ENCODE measurements at regions not wholly inside any gene's neighbourhood (a gene's known extent, or its start where the extent isn't known, plus 50 kb on each side); places are given as distances from the start of the nearest gene placed in this dataset.

DNA sequence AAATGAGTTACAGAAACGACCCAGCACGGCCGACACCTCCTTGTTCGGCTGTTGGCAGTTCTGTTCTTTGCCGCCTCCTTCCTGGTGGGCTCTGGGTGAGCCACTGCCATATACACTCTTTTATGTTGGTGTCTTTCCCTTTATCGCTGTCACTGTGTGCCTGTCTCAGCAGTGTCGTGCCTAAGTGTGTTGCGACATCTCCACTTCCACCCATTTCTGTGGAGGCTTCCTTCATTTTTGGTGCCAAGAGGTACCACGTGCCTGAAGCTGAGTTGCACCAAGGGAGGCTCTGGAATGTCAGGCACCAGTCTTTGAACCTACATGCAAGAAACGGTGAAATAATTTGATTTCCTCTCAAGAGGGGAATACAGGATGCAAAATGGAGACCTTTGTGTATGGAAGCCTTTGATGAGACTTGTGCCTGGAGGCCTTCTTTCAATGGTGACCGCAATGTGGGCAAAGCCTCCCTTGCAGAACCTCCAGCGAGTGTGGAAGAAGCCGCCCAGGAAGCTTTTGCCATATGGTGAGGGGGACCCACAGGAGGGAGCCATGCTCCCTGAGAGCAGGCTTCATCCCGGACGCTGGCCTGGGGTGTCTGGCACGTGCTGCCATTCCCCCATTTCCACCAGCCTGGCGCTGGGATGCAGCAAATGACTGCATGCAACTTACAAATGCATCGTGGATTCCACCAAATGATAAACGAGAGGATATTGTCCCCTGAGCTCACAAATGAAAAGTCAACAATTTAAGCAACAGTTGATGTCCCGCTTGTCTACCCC lies 136.2 kb downstream of the TEX29 start:
- DNase-seq: no peak

DNA sequence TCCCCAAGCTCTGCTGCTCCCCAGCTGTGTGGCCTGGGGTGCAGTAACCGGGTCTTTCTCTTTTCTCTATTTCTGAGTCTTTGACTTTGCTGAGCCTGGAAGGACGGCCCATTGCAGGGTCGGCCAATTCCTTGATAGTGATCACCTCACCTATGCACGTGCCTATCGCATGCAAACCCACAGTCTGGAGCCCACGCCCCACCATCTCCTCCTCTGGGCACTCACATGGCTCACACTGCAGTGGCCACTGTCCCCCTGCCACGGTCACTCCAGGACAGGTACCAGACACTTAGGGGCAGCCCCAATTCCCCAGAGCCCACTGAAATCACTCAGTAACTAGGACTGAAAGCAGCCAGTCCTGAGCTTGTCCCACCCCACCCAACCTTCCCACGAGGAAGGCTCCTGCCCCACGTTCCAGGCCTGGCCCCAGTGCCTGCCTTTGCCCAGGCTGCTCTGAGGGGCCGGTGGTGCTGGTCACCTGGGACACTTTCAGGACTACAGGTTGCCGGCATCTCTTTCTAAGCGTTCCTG lies 137.6 kb downstream of the TEX29 start:
- DNase-seq: no peak

DNA sequence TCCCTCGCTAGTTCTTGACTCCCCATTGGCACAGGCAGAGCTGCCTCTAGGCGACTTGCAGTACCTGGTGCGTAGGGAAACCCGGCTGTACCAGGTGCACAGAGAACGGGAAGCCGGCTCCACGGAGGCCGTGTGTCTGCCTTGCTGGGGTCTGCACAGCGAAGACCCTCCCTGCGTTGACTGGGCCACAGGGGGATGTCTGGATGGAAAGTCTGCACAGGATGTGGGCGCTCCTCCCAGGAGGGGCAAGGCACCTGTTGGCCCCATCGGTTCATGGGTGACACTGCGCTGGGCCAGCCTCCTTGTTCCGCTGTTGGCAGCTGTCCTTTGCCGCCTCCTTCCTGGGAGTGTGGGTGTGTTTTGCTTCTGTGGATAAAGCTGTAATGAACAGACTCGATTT lies 138.3 kb downstream of the TEX29 start:
- no peak for DNase-seq

DNA sequence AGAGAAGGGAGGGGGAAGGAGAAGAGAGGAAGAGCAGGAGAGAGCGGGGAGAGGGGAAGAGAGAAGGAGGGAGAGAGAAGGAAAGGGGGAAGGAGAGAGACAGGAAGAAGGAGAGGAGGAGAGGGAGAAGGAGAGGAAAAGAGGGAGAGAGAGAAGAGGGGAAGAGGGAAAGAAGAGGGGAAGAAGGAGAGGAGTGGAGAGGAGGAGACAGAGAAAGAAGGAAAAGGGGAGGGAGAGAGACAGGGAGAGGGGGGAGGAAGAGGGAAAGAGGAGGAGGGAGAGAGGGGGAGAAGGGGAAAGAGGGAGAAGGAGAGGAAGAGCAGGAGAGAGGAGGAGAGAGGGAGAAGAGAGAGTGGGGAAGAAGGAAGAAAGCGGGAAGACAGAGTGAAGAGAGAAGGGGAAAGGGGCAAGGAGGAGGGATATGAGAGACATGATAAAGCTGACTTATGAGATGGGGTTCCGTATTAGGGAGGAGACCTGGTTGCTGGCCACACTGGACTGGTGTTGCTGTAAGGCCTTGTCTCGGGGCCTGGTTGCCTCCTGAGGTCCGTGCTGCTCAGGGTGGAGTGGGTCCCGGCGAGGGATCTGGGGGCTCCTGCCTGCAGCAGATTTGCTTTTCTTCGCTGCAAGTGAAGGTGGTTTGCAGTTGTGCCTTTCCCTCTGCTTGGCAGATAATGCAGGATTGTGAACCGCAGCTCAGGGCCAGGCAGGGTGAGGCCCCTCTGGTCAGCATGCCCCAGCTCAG lies 139.5 kb downstream of the TEX29 start:
- no peak for DNase-seq

DNA sequence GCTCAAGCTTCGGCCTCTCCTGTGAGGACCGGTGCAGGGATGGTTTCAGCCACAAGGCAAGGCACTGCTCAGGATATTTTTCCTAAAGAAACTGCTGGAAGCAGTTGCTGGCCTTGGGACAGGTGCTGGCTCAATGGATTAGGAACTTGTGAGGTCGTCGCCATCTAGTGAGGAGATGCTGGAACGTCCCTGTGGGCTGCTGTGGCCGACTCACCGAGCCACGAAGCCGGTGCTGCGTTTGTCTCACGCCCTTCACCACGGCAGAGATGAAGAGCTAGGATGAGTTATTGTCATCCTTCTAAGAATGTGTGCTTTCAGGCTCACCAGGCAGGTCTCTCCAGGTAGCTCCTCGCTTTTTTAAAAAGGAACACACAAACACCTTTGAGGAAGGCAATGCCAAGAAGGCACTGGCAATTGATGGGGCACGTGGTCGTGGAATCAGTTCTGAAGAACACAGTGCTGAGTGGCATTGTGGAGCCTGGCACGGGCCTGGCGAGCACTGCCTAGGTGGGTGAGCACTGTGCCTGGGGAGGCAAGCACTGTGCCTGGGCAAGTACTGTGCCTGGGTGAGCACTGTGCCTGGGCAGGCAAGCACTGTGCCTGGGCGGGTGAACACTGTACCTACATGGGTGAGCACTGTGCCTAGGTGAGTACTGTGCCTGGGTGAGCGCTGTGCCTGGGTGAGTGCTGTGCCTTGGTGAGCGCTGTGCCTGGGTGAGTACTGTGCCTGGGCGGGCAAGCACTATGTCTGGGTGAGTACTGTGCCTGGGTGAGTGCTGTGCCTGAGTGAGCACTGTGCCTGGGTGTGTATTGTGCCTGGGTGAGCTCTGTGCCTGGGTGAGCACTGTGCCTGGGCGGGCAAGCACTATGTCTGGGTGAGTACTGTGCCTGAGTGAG lies 140.4 kb downstream of the TEX29 start:
- peak; percentile 24 for DNase-seq

DNA sequence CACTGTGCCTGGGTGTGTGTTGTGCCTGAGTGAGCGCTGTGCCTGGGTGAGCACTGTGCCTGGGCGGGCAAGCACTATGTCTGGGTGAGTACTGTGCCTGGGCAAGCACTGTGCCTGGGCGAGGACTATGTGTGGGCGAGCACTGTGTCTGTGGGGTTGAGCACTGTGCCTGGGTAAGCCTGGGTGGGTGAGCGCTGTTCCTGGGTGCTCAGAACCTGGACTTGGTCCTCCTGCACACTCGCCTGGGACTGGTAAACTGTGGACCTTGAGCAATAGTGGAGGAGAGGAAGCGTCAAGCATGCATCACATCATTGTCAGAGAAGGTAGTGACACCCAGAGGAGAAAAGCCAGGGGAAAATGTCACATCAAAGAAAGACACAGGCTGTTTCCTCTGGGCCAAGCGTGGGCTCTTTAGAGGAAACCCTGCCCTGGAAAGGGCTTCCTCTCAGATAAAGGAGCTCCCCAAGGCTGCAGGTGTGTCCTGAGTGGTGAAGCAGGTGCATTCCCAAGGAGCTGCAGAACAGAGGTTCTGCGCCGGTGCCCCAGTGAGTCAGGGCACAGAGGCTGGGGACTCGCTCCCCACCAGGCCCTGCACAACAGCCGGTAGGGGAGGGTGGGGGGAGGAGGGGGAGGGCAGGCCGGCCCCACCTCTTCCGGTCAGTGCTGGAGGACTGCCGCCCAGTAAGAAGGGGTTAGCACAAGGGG lies 141.2 kb downstream of the TEX29 start:
- DNase-seq: no peak

DNA sequence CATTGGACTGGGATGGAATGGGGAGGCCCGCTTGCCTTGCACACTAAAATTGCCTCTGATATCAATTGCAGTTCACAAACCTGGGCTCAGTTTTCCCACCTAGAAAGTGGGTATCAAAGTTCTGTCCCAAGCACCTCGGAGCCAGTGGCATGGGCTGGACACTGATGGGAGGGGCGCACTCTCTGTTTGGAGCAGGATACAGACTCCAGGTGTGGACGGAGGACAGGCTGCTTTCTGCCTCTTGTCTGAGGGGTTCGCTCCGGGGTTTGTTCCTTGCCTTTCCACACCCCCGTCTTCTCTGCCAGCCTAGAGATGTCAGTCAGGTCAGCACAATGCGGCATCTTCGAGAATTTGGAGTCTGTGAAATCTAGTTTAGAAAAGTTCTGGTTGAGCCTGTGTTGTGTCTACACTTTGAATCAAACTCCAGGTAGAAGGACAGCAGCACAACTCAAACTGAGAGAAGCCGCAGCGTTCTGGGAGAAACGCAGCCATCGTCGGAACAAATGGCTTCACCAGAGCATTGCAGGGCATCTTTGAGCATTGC lies 141.9 kb downstream of the TEX29 start:
- no peak for DNase-seq

DNA sequence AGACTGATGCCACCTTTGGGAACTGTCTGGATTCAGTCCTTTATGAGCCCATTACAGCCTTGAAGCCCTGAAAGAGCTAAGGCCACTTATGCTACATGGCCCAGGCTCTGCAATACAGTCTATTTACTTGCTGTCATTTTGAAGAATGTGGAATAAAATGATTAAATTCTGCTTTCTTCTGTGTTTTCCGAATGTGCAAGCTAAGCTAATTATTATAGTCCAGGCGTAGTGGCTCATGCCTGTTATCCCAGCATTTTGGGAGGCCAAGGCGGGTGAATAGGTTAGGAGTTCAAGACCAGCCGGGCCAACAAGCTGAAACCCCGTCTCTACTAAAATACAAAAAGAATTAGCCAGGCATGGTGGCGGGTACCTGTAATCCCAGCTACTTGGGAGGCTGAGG lies 142.5 kb downstream of the TEX29 start:
- no peak for DNase-seq

DNA sequence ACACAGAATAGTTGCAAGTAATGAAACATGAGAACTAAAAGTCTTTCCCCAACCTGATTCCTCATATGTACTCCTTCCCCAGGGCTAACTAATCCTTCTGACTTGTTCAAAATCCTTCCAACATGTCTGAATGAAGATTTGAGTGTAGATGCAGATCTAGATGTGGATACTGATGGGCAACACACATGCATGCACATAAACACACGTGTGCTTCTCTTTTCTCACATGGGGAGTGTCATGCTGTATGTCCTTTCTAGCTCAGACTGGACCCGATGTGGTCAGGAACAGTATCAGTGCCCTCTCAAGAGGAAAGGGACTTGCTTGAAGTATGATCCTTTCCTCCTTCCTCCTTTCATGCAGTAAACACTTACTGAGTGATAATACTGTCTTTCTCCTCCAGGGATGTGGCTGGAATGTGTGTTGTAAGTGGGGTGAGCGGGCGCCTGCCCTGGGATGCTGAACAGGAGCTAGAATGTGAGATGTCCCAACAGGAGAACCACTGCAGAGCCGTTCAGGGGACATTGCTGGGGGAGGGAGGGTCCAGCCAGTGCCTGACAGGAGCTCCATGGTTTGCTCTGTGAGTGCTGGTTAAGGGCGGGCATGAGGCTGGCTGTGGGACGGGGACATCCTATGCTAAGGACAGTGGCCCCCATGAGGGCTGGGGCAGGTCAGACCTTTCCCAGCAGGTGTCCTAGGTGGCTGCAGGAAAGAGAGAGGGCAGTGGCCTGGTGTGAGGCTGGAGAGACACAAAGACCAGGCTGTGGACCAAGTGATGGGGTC lies 146.9 kb downstream of the TEX29 start:
- no peak for DNase-seq

DNA sequence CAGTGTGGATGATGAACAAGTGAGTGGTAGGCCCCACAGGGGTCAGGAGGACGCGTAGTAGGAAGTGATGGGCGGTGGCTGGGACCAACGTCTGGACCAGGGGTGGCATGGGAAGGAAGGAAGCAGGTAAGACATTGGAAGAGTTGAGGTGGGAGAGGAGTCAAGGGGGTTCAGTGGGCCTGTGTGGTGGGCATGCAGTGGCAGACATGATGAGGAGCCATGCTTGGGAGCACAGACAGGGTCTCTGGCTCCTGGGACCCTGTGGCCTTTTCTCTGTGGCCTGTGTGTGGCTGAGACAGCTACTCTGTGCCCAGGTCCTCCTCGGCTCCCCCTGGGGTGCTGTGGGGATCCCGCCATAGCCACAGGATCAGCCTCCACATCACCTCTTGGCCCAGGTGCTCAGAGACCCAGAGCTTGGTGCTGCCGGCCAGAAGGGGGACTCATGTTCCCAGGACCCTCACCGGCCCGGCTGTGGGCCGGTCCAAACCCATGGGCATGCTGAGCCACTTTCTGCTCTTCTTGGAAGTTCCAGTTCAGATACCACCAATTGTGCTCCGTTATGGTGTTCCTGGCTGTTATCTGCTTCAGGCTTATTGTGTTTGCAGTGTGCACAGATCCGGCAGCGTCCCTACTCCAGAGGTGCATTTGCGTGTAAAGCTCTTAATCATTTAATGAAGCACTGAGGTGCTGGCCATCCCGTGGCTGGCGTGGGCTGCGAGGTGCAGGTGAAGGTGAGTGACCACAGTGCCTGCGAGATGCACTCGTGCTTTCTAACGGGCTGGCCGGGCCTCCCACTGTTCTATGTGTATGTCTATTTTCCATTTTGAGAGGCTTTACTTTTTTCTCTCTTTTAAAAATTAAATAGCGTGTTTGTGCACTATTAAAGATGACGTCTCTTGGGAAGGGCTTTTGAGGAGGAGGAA lies 147.9 kb downstream of the TEX29 start:
- no peak for DNase-seq

DNA sequence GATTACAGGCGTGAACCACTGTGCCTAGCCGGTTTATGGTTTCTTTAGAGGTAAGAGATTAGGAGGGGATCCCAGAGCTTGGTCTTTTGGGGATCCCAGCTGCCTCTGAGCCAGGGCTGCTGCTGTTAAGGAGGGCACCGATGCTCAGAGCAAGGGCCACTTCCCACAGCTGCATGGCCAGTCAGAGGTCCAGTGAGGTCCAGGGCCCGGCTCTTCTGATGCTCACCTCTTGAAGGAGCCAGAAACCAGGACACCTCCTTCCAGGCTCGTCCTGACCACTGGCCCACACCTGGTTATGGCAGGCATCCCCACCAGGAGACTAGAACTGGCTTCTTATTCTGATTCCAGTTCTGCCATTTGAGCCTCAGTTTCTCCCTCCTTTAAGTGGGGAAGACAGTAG lies 149.0 kb downstream of the TEX29 start:
- no peak for DNase-seq

DNA sequence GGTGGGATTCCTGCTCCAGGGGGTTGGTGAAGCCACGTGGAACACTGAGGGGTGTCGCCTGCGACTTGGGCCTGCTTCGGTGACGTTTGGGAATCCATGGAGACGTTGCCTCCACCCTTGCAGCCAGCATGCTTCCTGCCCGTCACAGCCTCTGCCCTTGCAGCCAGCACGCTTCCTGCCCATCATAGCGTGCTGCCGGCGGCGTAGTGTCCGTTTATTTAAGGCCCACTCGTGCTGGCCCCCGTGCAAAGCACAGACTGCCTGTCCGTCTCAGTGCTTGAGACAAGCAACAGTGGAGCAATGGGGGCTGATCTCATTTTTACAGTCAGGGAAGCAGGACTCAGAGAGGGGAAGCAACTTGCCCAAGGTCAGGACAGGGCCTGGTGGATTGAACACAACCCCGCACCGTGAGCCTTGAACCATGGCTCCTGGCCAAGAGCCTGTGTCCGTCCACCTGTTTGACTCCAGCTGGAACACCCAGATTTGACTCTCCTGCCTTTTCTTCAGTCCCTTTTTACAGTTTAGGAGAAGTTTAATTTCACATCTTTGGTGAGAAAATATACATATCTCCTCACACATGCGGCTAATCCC lies 149.6 kb downstream of the TEX29 start:
- no peak for DNase-seq

DNA sequence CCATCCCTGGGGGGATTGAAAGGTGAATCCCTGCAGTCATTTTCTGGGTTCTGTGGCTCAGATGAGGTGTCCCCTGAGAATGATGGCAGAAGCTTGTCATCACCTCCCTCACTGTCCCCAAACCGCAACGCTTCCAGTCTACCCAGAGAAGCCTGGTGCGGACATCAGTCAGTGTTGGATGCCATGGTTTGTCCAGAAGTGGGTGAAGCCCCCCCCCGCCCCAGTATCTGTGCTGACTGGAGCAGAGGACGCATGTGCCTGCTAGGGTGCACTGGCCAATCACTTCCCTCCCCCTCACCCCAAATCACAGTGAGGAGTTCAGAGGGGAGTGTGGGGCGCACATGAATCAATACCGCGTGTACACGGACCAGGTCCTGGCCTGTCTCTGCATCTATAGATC lies 150.5 kb downstream of the TEX29 start:
- DNase-seq: no peak

DNA sequence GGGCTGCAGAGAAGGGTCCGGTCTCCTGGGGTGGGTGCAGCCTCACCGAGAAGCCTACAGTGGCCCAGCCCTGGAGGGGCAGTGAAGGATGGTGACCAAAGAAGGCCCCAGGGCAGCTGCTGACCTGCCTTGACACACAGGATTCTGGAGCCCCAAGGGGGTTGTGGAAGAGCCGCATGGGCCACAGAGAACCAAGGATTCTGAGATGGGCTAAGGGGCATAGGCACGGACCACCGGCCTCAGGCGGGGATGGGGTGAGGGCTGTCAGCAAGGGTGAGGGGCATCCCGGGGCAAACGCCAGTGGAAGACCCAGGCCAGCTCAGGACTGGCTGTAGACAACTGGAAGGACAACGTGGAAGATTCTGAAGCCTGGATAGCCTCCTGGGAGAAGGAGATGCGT lies 151.6 kb downstream of the TEX29 start:
- no peak for DNase-seq

DNA sequence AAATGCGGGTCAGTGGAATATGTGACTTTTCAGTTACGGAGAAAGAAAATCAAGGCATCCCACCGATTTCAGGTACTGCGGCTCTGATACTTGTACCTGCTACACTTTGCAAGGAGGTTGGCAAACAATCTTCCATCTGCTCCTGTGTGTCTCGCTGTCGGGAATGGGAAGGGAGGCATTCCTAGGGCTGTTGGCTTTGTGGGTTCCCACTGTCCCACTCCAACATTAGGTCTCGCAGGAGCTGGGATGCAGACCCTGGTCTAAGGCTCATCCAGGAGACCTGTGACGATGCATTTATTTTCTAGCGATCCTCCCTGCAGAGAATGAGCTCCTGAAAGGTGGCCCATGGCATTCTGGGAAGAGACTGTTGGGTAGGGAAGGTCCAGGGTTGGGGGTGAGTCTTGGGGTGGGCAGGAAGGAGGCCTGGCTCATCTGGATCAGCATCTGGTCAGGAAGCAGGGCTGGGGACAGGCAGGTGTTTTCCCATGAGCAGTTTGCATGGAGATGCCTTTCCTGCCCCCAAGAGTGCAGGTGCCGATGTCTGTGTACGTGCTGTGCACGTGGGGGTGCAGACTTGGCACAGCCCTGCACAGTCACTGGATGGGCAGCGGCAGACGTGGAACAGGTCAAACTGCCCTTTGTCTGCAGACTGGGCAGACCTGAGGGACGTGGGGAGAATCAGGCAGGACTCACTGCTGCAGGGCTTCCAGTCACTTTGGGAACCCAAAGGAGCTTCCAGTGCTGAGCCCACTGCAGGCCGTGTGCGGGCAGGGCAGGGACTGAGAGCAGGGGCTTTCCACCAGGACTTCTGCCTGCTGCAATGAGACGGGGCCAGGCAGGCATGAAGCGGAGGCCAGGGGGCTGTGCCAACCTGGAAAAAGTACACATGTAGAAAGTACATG lies 152.4 kb downstream of the TEX29 start:
- no peak for DNase-seq

DNA sequence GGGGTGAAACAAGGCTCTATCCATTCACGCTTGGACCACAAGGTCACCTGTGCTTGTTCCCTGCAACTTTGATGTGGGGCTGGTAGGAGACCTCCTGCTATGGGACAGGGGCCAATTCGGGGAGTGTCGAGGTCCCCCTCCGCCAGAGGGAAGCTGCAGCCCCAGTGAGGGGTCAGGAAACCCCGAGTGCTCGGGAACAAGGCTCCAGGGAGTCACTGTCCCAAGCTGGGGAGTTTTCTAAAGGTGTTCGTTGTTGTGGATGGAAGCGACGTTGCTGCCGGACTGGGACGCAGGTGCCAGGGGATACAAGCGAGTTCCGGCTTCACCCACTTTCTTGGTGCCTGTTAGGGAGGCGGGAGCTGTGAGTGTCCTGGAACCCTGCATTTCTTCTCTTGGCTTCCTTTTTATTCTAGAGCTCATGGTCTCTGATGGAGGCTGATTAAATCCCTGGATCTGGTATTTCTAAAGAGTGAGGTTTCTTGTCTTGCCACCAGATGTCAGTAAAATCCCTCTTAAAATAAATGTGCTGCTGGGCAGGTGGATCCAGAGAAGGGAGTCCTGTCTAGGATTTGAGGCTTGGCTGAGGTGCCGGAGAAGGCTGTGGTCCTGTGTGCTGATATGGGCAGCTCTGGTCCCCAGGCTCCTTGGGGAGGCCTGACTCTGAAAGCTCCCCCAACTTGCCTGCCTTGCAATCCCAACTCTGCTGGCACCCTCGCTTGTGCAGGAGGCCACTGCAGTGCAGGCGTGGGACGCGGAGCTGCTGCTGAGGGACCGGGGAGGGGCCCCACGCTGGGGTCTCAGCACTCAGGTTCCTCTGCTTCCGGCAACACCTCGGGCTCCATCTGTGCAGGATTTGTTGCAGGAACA lies 153.9 kb downstream of the TEX29 start:
- DNase-seq: no peak

DNA sequence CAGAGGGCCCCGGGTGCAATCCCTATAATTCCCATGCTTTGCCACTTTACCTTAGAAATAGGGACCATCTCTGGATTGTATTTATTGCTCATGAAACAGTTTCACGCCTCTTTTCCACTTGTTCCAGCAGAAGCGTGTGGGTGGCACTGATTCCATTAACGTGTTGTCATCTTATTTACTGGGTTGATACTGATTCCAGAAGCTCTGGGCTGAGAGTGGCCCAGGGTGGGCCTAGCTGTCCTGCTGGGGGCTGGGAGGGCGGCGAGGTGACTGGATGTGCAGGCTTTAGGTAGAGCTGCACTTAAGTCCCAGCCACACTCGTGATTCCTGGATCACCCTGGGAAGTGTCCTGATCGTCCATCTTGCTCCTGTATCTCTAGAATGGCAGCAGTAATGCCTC lies 155.0 kb downstream of the TEX29 start:
- DNase-seq: no peak

DNA sequence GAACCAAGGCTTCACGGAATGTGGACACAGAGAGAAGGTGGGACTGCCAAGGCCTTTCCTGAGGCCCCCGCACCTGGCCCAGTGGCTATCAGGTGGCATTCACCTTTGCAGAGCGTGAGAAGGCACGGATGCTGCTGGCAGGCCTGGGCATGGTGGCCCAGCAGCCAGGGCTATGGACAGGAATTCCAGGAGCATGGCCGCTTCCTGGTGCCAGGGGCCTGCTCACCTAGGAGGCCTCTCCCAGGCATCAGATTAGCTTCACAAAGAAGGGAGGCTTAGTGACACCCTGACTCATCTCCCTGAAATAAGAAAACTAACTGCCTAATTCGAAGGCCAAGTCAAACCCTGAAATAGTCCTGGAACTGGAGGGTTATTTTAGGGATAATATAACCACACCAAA lies 155.8 kb downstream of the TEX29 start:
- no peak for DNase-seq

Data from activated CD4-positive, alpha-beta T cell treated with anti-CD3 and anti-CD28 coated beads for 48 hours (primary cell).